Karpas-422 (cell line): ENCODE measurements at regions not wholly inside any gene's neighbourhood (a gene's known extent, or its start where the extent isn't known, plus 50 kb on each side); places are given as distances from the start of the nearest gene placed in this dataset.
"Not testable (repeated sequence)": the region's sequence is repeated elsewhere in the genome, so short reads cannot be mapped to it uniquely, and the experiment has no call there.

Experiments used
- DNase-seq: peaks from one replicate; pipeline ENCODE4 v3.0.0-alpha.2; 2015
- H2AFZ ChIP-seq: fragments of 200-600 bp; sonication (generic); 2 replicates; pipeline ENCODE4 v1.6.1; 2014; ENCODE audit warnings: antibody characterized with exemption, low read length, mixed read lengths
- H3K27ac ChIP-seq: fragments of 200-600 bp; sonication (generic); 2 replicates; pipeline ENCODE4 v1.5.1; 2014; ENCODE audit warnings: mild to moderate bottlenecking, low read length, moderate library complexity
- H3K27me3 ChIP-seq: fragments of 200-600 bp; sonication (generic); 2 replicates; pipeline ENCODE4 v1.6.1; 2014; ENCODE audit warnings: low read length, mixed read lengths
- H3K36me3 ChIP-seq: fragments of 200-600 bp; sonication (generic); 2 replicates; pipeline ENCODE4 v1.6.1; 2014; ENCODE audit warnings: low read length, mixed read lengths; ENCODE audit not compliant: insufficient read depth
- H3K4me1 ChIP-seq: fragments of 200-600 bp; sonication (generic); 2 replicates; pipeline ENCODE4 v1.6.1; 2014; ENCODE audit warnings: mild to moderate bottlenecking, low read length, mixed read lengths
- H3K4me2 ChIP-seq: fragments of 200-600 bp; sonication (generic); 2 replicates; pipeline ENCODE4 v1.6.1; 2014; ENCODE audit warnings: low read length, low read depth, mild to moderate bottlenecking; ENCODE audit not compliant: poor library complexity, severe bottlenecking
- H3K4me3 ChIP-seq: fragments of 200-600 bp; sonication (generic); 2 replicates; pipeline ENCODE4 v1.5.1; 2014; ENCODE audit warnings: mild to moderate bottlenecking, antibody characterized with exemption, low read length, mixed read lengths
- H3K79me2 ChIP-seq: fragments of 200-600 bp; sonication (generic); 2 replicates; pipeline ENCODE4 v1.6.1; 2014; ENCODE audit warnings: mild to moderate bottlenecking, low read length, mixed read lengths
- H3K9ac ChIP-seq: fragments of 200-600 bp; sonication (generic); 2 replicates; pipeline ENCODE4 v1.6.0; 2014; ENCODE audit warnings: low read length
- H3K9me2 ChIP-seq: fragments of 200-600 bp; sonication (generic), shearing (Covaris generic); replicated peaks from 2 replicates; pipeline ENCODE4 v1.6.0; 2014; ENCODE audit warnings: mild to moderate bottlenecking, low read length, moderate library complexity; ENCODE audit not compliant: insufficient read depth
- H3K9me3 ChIP-seq: fragments of 300-700, 200-600 bp; sonication (generic); 2 replicates; pipeline ENCODE4 v1.6.1; 2014; ENCODE audit warnings: low read length, mixed read lengths
- H4K20me1 ChIP-seq: fragments of 200-600 bp; sonication (generic); 2 replicates; pipeline ENCODE4 v1.6.1; 2014; ENCODE audit warnings: mild to moderate bottlenecking, antibody characterized with exemption, low read length, low read depth; ENCODE audit not compliant: insufficient read depth

DNA sequence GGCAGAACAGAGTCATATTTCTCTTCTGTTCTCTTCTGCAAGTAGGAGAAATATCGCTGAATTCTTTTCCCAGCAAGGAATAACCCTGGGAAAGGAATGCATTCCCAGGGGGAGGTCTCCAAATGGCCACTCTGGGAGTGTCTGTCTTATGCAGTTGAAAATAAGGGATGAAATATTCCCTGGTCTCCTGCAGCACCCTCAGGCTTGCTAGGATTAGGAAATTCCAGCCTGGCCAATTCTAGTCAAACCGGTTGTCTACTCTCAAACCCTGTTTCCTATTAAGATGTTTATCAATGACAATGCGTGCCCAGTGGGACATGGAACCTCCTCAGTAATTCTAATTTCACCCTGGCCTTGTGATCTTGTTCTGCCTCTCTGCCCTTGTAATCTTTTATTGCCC, 501.1 kb upstream of the OLFM3 start:
- H3K27me3 ChIP-seq, H3K9me2 ChIP-seq, H3K4me3 ChIP-seq, H3K9me3 ChIP-seq, H3K36me3 ChIP-seq, DNase-seq, H2AFZ ChIP-seq, H3K4me2 ChIP-seq, H3K4me1 ChIP-seq, H3K79me2 ChIP-seq, H3K9ac ChIP-seq, H3K27ac ChIP-seq, H4K20me1 ChIP-seq: not testable (repeated sequence)

DNA sequence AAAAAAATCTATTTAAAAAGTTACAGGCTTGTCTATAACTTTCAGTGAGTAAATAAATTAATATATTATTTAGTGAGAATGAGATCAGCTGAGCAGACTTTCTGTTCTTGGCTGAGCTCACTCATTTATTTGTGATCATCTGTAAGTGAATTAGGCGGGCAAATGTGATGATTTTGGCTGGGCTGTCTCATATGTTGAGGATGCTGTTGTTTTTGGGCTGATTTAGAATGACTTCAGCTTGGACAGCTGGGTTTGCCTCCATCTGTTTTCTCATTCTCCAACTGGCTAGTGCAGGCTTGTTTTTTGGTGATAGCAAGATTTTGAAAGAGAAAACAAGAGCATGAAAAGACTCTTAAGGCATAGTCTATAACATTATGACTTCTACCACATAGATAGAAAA, 475.8 kb upstream of the OLFM3 start:
- no peak overlapping the region for H3K4me3 ChIP-seq
- no peaks in the 10 kb centered on the region for H3K79me2 ChIP-seq
- H3K9me3 ChIP-seq, result no peaks in the 10 kb centered on the region; the same call in 1 of the 2 replicates
- no peak for DNase-seq
- H3K27me3 ChIP-seq, result no peaks in the 10 kb centered on the region
- H3K9me2 ChIP-seq, result no peaks in the 10 kb centered on the region
- no peaks in the 10 kb centered on the region for H4K20me1 ChIP-seq
- H3K4me2 ChIP-seq, result no peak overlapping the region
- H2AFZ ChIP-seq, result no peak overlapping the region
- H3K36me3 ChIP-seq, result no peaks in the 10 kb centered on the region
- H3K4me1 ChIP-seq, result no peaks in the 10 kb centered on the region
- H3K27ac ChIP-seq, result no peak overlapping the region
- H3K9ac ChIP-seq, result no peak overlapping the region

DNA sequence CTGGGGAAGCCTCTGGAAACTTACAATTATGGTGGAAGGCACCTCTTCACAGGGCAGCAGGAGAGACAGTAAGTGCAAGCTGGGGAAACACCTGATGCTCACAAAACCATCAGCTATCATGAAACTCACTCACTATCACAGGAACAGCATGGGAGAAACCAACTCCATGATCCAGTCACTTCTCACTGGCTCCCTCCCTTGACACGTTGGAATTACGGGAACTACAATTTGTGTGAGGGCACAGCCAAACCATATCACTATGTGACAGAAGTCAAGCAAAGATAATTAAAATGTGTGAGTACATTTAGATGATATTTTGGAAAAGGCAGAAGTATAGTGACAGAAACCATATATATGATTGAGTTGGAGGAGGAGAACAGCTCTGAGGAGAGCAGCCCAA, 474.0 kb upstream of the OLFM3 start:
- Histone ChIP-seq H3K27me3 (no peaks in the 10 kb centered on the region), H3K9me3 (no peaks in the 10 kb centered on the region; the same call in 1 of the 2 replicates)

DNA sequence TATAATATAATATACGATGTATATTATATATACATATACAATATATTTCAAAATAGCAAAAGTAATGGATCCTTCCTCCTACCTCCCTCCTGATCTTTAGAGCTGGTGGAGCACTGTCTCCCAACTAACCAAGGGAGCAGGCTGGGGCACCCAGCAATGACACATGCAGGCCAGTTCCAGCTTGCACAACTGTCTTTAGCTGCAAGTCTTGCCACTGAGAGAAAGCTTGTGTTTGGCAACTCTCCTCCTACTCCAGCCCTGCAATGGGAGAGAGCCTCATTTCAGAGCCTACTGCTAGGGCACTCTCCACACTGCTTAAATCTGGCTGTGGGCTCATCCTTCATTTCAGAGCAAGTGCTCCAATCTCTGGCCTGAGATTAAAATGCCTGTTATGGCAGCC, 469.8 kb upstream of the OLFM3 start:
- Histone ChIP-seq H2AFZ (no peak overlapping the region), H3K4me1 (no peaks in the 10 kb centered on the region), H3K4me3 (no peak overlapping the region), H3K79me2 (no peaks in the 10 kb centered on the region), H3K9me2 (no peaks in the 10 kb centered on the region), H3K4me2 (no peak overlapping the region), H3K27ac (no peak overlapping the region), H4K20me1 (no peaks in the 10 kb centered on the region), H3K27me3 (no peaks in the 10 kb centered on the region), H3K36me3 (no peaks in the 10 kb centered on the region), H3K9me3 (peaks cover 3% of the 10 kb centered on the region; the same call in 1 of the 2 replicates), H3K9ac (no peak overlapping the region)
- no peak for DNase-seq

More for the DNA sequence above, 474.0 kb upstream of the OLFM3 start:
- H3K4me2 ChIP-seq, result no peak overlapping the region
- H3K79me2 ChIP-seq, result no peaks in the 10 kb centered on the region
- no peak overlapping the region for H3K27ac ChIP-seq
- H3K9me2 ChIP-seq, result no peaks in the 10 kb centered on the region
- H4K20me1 ChIP-seq, result no peaks in the 10 kb centered on the region
- H2AFZ ChIP-seq, result no peak overlapping the region
- no peak for DNase-seq
- no peak overlapping the region for H3K9ac ChIP-seq
- no peaks in the 10 kb centered on the region for H3K4me1 ChIP-seq
- no peak overlapping the region for H3K4me3 ChIP-seq
- no peaks in the 10 kb centered on the region for H3K36me3 ChIP-seq

DNA sequence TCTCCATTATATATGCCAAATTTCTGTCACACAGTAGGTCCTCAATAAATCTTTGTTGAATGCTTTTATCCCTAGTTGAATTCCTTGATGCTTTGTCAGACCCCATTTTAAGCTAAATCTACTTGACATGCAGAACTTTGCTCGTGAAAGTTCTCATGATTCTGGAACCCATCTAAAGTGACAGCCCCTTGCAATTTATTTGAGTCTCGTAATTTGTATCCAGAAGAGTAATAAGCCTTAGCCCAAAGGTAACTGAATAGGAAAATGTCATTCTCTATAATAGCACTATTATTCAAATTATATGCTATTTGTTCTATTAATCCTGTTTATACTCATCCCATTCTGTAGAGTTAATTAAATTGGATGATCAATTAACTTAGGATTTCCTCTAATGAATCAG, 466.6 kb upstream of the OLFM3 start:
- Histone ChIP-seq H3K27me3 (no peaks in the 10 kb centered on the region), H3K4me1 (no peaks in the 10 kb centered on the region), H3K9me2 (no peaks in the 10 kb centered on the region), H3K36me3 (no peaks in the 10 kb centered on the region), H4K20me1 (no peaks in the 10 kb centered on the region), H3K79me2 (no peaks in the 10 kb centered on the region), H3K9ac (no peak overlapping the region), H3K4me3 (no peak overlapping the region), H2AFZ (no peak overlapping the region), H3K9me3 (peaks cover 3% of the 10 kb centered on the region; the same call in 1 of the 2 replicates), H3K27ac (no peak overlapping the region), H3K4me2 (no peak overlapping the region)
- DNase-seq, result no peak

DNA sequence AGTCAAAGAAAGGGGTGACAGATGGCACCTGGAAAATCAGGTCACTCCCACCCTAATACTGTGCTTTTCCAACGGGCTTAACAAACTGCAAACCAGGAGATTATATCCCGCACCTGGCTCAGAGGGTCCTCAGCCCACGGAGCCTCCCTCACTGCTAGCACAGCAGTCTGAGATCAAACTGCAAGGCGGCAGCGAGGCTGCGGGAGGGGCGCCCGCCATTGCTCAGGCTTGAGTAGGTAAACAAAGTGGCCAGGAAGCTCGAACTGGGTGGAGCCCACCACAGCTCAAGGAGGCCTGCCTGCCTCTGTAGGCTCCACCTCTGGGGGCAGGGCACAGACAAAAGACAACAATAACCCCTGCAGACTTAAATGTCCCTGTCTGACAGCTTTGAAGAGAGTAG, 445.6 kb upstream of the OLFM3 start:
- H3K36me3 ChIP-seq, H3K4me1 ChIP-seq, H3K27me3 ChIP-seq, H3K9me2 ChIP-seq, H2AFZ ChIP-seq, H3K79me2 ChIP-seq, H3K27ac ChIP-seq, H3K4me3 ChIP-seq, H3K9me3 ChIP-seq, H3K4me2 ChIP-seq, H4K20me1 ChIP-seq, H3K9ac ChIP-seq, DNase-seq: not testable (repeated sequence)

DNA sequence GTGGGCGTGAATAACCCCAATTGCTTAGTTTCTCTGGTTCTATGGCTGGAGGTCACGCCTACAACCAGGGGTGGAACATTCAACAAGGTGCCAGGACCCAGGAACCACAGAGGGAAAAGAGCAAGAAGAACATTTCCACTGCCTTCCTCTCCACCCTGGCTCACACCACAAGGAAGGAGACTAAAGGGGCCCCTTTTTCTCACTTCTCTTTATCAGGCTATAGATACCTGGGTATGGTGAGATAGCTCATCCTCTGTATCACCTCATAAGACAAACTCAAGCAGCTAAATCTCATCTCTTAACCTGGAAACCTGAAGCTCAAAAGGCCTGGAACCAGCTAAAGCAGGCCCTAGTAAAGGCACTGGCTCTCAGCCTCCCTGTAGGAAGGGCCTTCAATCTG, 438.8 kb upstream of the OLFM3 start:
- Histone ChIP-seq H3K27me3 (no peaks in the 10 kb centered on the region), H3K79me2 (no peaks in the 10 kb centered on the region), H3K4me3 (no peak overlapping the region), H3K9me3 (no peaks in the 10 kb centered on the region), H4K20me1 (no peaks in the 10 kb centered on the region), H3K9ac (no peak overlapping the region), H3K36me3 (no peaks in the 10 kb centered on the region), H3K9me2 (no peaks in the 10 kb centered on the region), H3K4me2 (no peak overlapping the region), H3K4me1 (no peaks in the 10 kb centered on the region), H3K27ac (no peak overlapping the region), H2AFZ (no peak overlapping the region)
- DNase-seq, result no peak

DNA sequence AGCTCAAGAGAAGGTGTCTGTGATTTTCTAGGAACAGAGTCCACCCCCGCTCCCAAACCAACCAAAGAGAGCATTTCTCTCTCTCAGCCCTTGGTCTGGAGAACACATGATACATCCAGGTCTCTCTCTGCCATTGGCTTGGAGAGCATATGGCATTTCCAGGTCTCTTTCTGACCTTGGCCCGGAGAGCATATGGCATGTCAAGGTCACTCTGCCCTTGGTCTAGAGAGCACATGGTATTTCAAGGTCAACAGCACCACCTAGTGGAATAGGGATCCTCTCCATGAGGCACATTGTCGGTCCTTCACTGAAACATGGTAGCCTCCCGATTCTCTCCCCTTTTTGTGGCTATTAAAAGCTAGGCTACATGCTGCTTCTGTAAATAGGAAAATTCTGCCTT, 437.7 kb upstream of the OLFM3 start:
- no peaks in the 10 kb centered on the region for H3K27me3 ChIP-seq
- peak; percentile 89 for DNase-seq
- peak overlapping the region; percentile 73; the same call in 1 of the 2 replicates for H2AFZ ChIP-seq
- no peak overlapping the region for H3K27ac ChIP-seq
- H3K9me2 ChIP-seq, result no peaks in the 10 kb centered on the region
- H3K4me1 ChIP-seq, result no peaks in the 10 kb centered on the region
- H3K79me2 ChIP-seq, result no peaks in the 10 kb centered on the region
- no peak overlapping the region for H3K9ac ChIP-seq
- no peaks in the 10 kb centered on the region for H3K9me3 ChIP-seq
- no peaks in the 10 kb centered on the region for H4K20me1 ChIP-seq
- no peak overlapping the region for H3K4me2 ChIP-seq
- no peaks in the 10 kb centered on the region for H3K36me3 ChIP-seq
- H3K4me3 ChIP-seq, result no peak overlapping the region

DNA sequence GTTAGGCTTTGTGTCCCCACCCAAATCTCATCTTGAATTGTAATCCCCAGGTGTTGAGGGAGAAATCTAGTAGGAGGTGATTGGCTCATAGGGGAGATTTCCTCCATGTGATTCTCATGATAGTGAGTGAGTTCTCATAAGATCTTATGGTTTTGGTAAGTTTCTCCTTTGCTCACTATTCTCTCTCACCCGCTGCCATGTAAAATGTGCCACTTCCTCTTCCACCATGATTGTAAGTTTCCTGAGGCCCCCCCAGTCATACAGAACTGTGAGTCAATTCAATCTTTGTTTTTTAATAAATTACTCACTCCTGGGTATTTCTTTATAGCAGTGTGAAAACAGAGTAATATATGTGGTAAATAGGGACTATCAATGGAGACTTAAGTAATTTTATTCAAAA, 434.5 kb upstream of the OLFM3 start:
- H3K9me3 ChIP-seq, result no peaks in the 10 kb centered on the region
- H3K9me2 ChIP-seq, result no peaks in the 10 kb centered on the region
- H4K20me1 ChIP-seq, result no peaks in the 10 kb centered on the region
- no peak for DNase-seq
- no peak overlapping the region for H3K4me2 ChIP-seq
- H3K4me1 ChIP-seq, result no peaks in the 10 kb centered on the region
- H3K9ac ChIP-seq, result no peak overlapping the region
- no peaks in the 10 kb centered on the region for H3K79me2 ChIP-seq
- no peak overlapping the region for H2AFZ ChIP-seq
- H3K27ac ChIP-seq, result no peak overlapping the region
- no peaks in the 10 kb centered on the region for H3K36me3 ChIP-seq
- H3K4me3 ChIP-seq, result no peak overlapping the region
- H3K27me3 ChIP-seq, result no peaks in the 10 kb centered on the region
